Activated gamma-delta T cell treated with Interleukin-2 at 50 U/mL for 16 hours (primary cell): ENCODE measurements at regions not wholly inside any gene's neighbourhood (a gene's known extent, or its start where the extent isn't known, plus 50 kb on each side); places are given as distances from the start of the nearest gene placed in this dataset.

Experiments used
- DNase-seq: peaks from one replicate; pipeline ENCODE4 v3.0.0-alpha.2; 2020

DNA sequence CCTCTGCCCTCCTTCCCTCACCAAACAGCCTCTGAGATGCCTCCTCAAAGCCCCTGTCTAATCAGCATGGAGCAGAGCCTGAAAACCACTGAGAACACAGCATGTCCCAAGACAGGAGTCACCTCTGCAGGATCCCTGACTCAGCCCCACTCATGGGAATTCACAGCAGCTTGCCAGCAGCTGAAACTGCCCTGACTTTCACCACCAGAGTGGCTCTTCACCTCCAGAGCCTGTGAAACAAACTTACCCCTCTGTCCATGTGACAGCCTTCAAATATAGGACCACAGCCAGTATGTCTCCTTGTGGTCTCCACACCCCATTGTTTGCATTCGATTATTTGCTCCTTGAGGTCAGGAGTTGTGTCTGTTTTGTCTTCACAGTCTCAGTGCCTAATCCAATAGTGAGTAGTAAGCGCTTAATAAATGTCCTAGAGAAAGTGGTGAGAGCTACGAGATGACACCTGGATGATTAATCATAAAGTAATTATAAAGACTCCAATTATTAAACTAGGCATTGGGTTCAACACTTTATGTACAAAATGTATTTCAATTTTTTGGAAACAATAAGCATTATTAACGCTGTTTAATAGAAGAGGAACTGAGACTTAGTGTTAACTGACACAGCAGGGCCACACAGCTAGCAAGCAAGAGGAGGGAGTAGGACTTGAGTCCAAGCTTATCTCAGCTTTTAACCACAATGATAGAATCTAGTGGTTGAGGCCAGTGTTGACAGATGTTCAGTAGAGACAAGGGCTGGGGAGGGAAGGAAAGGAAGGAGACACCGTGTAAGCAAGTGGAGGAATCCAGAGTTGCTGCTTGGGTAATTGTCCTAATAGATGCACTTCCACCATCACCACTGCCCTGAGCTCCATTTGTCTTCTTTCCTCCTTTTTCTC, 358.7 kb upstream of the TNP1 start:
- no peak for DNase-seq

DNA sequence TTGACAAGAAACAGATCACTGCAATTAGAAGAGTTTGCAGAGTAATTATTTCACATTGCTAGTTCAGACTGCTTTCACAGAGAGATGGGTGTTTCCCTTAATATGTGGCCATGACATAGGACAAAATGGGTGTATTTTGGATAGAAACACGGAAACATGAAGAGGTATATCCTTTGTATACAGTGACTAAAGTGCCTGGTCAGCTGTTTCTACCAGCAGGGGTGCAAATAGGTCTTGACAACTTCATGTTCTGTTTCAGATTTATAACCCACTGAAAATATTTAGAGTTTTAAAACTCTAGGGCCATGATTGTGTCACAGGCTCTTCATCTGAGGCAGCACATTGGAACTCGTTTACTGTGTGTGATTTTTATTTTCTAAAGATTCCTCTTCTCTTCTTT, 357.1 kb upstream of the TNP1 start:
- no peak for DNase-seq

GRCh38 chr2:217216316-217216715, 356.5 kb upstream of the TNP1 start:
- DNase-seq, result no peak

DNA sequence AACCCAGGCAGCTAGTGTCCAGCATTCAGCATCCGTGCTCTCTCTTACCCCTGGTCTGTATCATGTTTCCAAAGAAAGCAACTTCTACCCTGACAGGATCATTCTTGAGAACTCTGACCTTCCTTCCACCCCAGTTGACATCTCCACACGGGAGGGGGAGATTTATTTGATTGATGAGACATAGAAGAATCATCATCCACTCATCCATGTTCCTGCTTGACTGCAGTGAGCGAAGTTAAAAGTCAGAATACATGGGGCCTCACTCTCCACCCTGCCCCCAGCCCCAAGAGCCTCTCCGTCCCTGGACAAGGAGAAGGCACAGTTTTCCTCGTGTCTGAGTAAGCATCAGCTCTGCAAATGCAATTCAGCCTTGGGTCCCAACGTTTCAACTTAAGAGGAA, 356.0 kb upstream of the TNP1 start:
- no peak for DNase-seq

DNA sequence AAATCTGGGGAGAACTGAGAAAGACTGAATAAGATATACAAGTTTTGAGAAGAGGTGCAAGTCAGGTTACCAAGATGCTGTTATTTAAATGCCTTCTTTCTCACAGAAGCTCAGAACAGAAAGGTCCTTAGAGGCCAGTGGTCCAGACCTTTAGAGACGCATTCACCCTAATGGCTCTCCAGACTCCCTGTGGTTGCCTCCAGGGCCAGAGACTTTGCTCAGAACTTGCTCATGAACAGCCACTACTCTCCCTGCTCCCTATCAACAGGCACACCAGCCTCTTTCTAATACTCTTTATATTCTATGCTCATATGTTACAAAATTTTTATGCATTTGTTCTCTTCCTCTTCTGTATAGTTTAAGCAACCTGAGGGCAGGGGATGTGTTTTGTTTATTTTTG, 349.0 kb upstream of the TNP1 start:
- no peak for DNase-seq

DNA sequence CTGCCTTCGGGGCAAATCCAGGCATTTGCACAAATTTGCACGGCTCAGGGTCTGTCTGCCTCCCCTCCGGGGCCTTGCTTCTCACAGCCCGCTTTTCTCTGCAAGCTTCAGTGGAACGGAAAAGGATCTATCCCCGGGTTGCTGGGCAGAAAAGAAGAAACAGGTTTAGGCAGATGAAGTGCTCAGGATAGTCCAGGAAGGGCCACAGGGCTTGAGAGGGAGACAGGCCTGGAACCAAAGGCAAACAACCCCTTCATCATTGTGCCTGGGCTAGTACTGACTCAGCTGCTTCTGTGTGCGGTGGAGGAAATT, 347.8 kb upstream of the TNP1 start:
- no peak for DNase-seq

- no peak for DNase-seq
Measured at GRCh38 chr2:217206907-217207698, 347.2 kb upstream of the TNP1 start.

- DNase-seq, result no peak
Measured at GRCh38 chr2:217206016-217206725, 346.3 kb upstream of the TNP1 start.

GRCh38 chr2:217204358-217204757, 344.5 kb upstream of the TNP1 start:
- no peak for DNase-seq

DNA sequence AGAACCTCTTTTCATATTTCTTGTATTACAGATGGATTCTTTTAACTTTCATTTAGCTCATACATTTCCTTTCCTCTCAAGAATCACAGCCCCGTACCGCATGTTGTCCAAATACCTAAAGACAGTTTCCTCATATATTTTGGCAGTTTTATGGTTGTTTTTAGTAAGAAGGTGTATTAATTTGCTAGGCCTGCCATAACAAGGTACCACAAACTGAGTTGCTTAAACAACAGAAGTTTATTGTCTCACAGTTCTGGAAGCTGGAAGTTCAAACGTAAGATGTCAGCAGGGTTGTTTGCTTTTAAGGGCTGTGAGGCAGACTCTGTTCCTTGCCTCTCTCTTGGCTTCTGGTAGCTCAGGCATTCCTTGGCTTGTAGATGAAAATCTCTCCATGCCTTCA, 343.2 kb upstream of the TNP1 start:
- no peak for DNase-seq

- DNase-seq, result no peak
Measured at GRCh38 chr2:217199255-217199630, 339.4 kb upstream of the TNP1 start.

DNA sequence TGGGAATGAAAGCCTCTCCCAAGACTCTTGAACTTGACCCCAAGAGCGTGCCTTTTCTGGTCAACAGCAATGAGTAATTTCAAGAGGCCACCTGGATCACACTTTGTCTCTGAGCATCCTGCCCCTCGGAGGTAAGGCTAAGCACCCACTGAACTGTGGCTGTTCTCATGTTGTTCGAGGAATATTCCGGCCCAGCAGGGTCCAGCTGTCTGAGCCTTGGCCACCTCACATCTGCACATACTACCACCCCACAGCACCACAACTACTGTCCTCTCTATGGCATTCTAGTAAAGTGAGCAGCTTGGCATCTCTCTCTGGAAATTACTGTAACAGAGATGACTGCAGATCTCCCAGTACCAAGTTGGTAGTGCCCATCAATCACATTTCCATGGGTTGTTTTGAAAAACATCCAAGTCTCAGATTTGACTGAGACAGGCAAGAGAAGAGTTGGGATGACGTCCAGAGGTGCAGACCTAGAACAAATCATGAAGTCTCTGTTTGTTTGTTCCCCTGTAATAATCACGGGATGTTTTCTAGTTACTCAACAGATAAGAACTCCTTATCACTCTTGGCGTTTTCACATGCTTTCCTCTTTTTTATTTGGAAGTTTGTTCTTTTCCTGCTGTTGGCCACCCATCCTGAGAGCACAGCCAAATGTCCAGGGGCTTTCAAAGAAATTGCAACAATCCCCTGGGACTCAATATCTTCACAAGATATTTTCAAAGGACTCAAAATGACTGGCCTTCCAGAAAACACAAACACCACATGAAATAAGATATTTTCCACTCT, 336.0 kb upstream of the TNP1 start:
- no peak for DNase-seq

DNA sequence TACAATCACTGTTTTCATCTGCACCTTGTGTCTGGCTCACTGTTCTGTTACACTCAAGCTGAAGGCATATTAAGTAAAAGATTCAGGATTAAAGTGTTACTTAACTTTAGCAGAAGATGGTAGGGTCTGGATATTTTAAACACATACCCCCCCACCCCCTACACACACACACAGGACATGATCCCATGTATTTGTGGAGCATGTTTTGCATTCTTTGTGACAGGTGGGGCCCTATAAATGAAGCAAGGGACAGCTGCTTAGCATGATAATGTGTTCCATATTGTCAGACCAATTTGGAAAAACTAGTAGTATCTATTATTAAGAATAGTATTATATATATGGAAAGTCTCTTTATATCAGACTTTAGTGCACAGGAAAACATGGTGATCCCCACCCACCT, 335.2 kb upstream of the TNP1 start:
- no peak for DNase-seq

DNA sequence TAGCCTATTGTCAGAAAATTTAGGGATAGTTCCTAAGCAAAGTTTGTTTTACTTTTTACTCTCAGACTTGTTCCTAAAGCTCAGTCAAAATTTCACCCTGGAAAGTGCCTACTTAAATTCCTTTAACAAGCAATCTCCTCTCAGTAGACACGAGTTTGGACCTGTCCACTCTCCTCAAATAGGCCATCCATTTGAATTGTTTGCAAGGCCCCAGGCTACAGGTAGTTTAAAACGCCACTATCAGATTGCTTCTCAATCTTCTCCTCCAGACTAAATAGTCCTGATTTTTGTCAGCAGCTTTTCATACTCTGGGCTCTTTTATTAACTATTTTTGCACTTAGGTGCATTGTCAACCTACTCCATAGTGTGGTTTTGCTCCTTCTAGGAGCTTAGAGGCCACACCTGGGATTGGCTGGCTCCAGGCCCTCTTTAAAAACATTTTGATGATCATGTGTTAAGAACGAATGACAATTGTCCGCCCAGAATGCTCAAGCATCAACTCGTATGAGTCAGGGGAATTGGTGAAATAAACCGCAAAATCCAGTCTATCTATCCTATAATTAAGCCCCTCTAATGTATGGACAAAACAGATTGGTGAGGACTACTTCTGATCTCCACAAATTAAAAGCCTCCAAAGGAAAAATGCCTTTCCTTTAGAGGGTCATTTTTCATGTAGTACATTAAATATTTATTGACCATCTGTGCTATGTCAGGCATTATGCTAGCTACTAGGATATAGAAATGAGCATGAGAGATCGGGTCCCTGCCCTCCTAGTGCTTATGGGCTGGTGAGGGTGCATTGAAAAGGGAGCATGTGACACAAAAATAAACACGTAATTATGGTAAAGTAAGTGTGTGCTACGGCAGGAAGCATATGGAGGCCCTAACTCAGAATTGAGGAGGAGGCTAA, 333.8 kb upstream of the TNP1 start:
- no peak for DNase-seq

DNA sequence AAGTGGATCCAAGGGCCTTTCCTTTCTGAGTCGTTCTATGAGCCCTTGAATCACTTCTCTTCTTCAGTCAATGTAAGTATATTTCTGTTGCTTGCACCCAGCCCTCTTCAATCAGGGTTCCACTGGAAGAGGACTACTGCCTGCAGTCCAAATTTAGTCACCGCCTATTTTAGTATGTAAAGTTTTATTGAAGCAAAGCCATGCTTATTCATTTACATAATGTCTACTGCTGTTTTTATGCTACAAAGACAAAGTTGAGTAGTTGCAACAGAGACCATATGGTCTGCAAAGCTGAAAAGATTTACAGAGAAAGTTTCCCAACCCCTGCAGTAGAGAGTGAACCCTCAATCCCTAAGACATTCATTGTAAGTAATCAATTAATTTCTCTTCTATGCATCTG, 332.5 kb upstream of the TNP1 start:
- DNase-seq, result no peak

DNA sequence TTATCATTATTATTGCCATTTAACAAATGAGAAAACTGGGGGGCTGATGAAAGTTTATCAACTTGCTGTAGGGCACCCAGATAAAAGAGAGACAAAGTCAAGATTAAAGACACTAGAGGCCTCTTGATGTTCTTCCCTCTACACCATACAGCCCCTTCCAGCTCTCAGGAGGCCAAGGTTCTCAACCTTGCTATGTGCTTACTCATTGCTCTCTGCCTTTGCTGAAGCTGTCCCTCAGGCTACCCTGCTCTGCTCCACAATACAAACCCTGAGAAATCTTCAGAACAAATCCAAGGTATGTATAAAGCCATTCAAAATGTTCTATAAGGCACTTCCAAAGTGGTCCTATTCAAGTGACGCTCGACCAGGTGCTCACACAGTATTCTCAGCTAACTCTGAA, 329.9 kb upstream of the TNP1 start:
- no peak for DNase-seq

- no peak for DNase-seq
Measured at GRCh38 chr2:217189131-217189530, 329.3 kb upstream of the TNP1 start.

DNA sequence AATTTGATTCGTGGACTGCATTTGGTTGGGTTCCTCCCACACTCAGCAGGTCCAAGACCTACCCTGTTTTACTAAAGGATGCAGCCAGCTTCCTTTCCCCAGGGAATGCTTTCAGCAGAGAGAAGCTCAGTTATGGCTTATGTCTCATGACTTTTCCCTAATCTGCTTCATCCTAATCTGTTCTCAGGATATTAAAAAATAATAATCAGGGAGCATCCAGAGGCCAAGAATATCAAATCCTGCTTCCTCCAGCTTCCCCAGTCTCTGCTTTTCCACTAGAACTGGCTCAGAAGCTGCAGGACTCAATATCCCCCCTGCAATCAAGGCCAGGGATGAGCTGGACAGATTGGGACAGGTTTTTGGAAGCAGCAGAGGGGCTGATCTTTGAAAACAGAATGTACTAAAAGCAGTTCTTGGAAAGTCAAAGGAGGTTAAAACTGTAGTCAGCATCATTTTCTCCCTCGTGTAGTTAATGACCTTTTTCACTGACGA, 326.9 kb upstream of the TNP1 start:
- DNase-seq, result no peak

- no peak for DNase-seq
Measured at GRCh38 chr2:217186152-217186551, 326.3 kb upstream of the TNP1 start.

DNA sequence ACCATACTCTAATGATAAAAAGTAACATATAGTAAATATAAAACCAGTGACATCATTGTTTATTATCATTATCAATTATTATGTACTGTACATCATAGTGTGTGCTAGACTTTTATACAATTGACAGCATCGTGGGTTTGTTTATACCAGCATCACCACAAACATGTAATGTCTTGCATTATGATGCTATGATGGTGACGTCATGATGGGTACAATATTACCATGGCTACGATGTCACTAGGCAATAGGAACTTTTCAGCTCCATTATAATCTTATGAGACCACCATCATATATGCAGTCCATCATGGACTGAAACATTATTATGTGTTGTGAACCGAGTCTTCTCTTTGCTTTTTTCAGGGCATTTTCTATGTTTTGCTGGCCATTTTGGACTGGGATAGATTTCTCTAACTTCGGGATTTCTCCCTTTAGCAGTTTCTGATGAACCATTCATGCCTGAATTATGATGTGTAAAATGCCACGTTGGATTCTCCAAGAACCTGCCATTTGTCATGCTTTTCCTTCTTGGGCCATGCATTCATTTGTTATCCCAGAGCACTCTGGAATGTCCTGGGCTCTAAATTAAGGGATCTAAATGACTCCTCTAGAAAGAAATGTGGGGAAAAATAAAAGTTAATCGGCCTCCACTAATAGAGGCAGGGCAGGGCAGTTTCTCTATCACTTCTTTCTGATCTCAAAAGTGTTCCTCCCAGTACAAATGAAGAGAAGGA, 325.6 kb upstream of the TNP1 start:
- no peak for DNase-seq

DNA sequence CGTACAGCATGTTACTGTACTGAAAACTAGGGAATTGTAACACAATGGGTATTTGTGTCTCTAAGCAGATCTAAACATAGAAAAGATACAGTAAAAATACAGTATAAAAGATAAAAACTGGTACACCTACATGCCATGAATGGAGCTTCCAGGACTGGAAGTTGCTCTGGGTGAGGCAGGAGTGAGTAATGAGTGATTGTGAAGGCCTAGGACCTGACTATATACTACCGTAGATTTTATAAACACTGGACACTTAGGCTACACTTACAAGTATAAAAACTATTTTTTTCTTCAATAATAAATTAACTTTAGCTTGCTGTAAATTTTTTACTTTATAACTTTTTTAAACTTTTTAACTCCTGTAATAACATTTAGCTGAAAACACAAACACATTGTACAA, 324.4 kb upstream of the TNP1 start:
- DNase-seq, result no peak
